ENCODE measurements at regions not wholly inside any gene's neighbourhood (a gene's known extent, or its start where the extent isn't known, plus 50 kb on each side); places are given as distances from the start of the nearest gene placed in this dataset.

DNA sequence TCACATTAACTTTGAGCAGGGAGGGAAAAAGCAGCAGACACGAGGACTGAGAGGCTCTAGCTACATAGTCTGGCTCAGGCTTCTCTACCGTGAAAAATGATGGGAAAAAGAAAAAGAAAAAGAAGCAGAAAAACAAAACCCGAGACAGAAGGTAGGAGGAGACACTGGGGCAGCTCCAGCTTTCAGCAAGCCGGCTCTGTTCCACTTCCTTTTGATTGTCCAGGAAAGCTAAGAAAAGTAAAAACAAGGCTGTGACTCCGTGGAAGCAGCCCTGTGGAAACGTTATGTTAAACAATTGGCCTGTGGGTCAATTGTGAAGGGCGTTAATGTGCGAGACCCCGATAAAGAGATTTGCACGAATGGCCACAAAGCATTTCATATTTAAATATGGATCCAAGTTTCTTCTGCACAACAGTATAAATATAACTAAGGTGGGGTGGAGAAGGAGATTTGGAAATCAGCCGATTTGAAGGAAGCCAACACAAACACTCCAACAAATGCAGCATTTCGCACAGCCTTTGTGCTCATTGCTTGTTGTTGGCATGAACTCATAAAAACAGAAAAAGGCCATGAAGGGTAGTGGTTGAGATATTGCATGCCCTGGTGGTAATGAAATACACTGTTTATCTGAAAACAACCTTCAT is 236.9 kb upstream of the JAG1 start:
- Mint-ChIP-seq H3K27me3 (ENCODE audit: insufficient read depth) (no peaks in the 10 kb centered on the region), H3K9me3 (no peaks in the 10 kb centered on the region), H3K36me3 (ENCODE audit: low read depth) (no peaks in the 10 kb centered on the region), H3K27ac (no peak overlapping the region), H3K4me1 (ENCODE audit: low read depth) (no peaks in the 10 kb centered on the region), H3K4me3 (no peak overlapping the region)
- no peak for DNase-seq (ENCODE audit: low spot score)
- intact Hi-C loops (cut with micrococcal nuclease) = no loop called here

DNA sequence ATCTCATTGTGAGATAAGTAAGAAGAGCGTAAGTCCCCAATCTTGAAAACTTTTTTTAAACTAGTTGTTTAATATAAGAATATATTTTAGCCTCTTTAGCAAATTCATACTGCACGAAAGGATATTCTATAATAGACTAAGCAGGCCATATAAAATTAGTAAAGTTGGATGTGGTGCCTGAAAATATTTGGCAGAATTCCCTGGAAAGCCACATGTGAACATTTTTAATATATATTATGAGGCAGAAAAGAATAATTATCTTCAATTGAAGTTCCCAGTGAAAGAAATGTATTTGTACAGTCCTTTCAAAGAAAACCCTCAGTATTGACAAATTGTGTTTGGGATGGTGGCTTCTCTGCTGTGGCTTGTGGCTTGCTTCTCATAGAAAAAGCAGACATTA is 237.5 kb upstream of the JAG1 start:
- no peak overlapping the region for H3K4me3 Mint-ChIP-seq
- H3K9me3 Mint-ChIP-seq = no peaks in the 10 kb centered on the region
- H3K4me1 Mint-ChIP-seq (ENCODE audit: low read depth) = no peaks in the 10 kb centered on the region
- H3K36me3 Mint-ChIP-seq (ENCODE audit: low read depth) = no peaks in the 10 kb centered on the region
- no peak overlapping the region for H3K27ac Mint-ChIP-seq
- H3K27me3 Mint-ChIP-seq (ENCODE audit: insufficient read depth) = no peaks in the 10 kb centered on the region
- intact Hi-C loops (cut with micrococcal nuclease) = no loop called here
- DNase-seq (ENCODE audit: low spot score) = no peak

DNA sequence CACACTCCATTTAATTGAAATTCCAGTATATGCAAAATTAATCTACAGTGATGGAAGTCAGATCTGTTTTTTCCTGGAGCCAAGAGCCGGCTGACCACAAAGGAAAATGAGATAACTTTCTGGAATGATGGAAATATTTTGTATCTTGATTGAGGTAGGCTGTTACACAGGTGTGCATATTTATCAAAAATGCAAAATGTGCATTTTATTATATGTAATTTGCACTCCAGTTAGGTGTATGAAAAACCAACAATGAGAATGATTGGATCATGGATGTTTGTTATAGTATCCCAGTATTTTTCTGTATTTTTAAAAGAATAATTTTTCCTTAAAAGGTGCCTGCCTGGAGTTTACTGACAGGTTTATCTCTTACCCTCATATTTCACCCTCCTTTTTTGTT is 242.0 kb upstream of the JAG1 start:
- Mint-ChIP-seq H3K4me3 (no peak overlapping the region), H3K4me1 (ENCODE audit: low read depth) (no peaks in the 10 kb centered on the region), H3K36me3 (ENCODE audit: low read depth) (no peaks in the 10 kb centered on the region), H3K27me3 (ENCODE audit: insufficient read depth) (no peaks in the 10 kb centered on the region), H3K27ac (no peak overlapping the region), H3K9me3 (peaks cover 11% of the 10 kb centered on the region)
- DNase-seq (ENCODE audit: low spot score) = no peak
- intact Hi-C loops (cut with micrococcal nuclease) = no loop called here

DNA sequence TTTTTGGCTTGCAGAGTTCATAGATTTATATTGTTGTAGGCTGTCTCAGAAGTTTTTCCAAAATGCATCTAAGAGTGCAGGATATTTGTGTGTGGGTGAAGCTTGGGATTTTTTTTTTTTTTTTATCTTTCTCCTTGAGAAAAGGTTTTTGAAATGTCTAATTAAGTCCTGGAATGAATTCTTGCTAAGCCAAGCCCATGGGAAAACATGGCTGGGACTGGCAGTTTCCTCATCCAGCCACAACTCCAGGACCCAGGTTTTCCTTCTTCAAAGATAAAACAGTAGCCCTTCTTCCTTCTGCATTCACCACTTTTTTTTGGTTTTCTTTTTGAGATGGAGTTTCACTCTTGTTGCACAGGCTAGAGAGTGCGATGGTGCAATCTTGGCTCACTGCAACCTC is 242.5 kb upstream of the JAG1 start:
- Mint-ChIP-seq H3K36me3 (ENCODE audit: low read depth) (no peaks in the 10 kb centered on the region), H3K27ac (no peak overlapping the region), H3K27me3 (ENCODE audit: insufficient read depth) (no peaks in the 10 kb centered on the region), H3K9me3 (peaks cover 11% of the 10 kb centered on the region), H3K4me3 (no peak overlapping the region), H3K4me1 (ENCODE audit: low read depth) (no peaks in the 10 kb centered on the region)
- no peak for DNase-seq (ENCODE audit: low spot score)
- intact Hi-C loops (cut with micrococcal nuclease) = no loop called here

DNA sequence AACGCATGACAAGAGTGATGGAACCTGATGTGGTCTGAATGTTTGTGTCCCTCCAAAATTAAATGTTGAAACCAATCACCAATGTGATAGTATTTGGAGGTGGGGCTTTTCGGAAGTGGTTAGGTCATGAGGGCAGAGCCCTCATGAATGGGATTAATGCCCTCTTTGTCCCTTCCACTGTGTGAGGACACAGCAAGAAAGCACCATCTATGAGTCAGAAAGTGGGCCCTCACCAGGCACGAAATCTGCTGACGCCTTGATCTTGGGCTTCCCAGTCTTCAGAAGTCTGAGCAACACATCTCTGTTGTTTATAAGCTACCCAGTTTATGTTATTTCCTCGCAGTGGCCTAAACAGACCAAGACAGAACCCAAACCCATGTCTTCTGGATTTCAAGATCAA is 244.0 kb upstream of the JAG1 start:
- Mint-ChIP-seq H3K27me3 (ENCODE audit: insufficient read depth) (no peaks in the 10 kb centered on the region), H3K9me3 (peaks cover 11% of the 10 kb centered on the region), H3K4me1 (ENCODE audit: low read depth) (no peaks in the 10 kb centered on the region), H3K36me3 (ENCODE audit: low read depth) (no peaks in the 10 kb centered on the region), H3K4me3 (no peak overlapping the region), H3K27ac (no peak overlapping the region)
- intact Hi-C loops (cut with micrococcal nuclease) = no loop called here
- DNase-seq (ENCODE audit: low spot score) = no peak

DNA sequence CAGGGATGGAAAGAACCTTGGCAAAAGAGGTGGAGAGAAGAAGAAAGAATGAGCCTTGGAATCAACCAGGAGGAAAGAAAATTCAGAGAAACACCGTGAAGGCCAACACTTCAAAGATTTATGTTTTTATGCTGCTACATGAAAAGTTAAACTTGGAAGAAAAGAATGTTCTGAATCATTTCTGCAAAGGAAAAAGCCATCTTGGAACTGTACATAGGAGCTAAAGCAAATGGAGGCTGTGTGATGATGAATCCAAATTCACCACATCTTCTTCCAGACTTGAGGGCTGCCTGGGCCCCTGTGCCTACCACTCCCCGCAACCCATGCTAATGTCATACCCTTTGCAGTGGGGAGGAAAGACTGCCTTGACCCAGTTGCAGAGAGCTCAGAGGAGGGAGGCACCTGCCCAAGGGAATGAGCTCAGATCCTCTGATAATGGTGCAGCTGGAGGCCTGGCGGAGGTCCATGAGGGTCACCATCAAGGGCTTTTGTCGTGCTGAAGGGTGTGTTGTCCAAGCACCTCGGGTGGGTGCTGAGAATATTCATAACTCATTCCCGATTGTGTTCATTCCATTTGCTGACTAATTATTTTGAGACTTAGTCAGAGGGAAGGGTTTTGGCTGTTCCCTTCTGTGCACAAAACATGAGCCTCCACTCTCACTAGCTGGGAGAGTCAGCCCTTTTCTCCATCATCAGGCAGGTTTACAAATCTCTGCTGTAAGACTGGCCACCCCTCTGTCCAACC is 245.8 kb upstream of the JAG1 start:
- Mint-ChIP-seq H3K27me3 (ENCODE audit: insufficient read depth) (no peaks in the 10 kb centered on the region), H3K9me3 (peaks cover 11% of the 10 kb centered on the region), H3K4me3 (no peak overlapping the region), H3K27ac (no peak overlapping the region), H3K36me3 (ENCODE audit: low read depth) (no peaks in the 10 kb centered on the region), H3K4me1 (ENCODE audit: low read depth) (no peaks in the 10 kb centered on the region)
- DNase-seq (ENCODE audit: low spot score) = no peak
- intact Hi-C loops (cut with micrococcal nuclease) = no loop called here

DNA sequence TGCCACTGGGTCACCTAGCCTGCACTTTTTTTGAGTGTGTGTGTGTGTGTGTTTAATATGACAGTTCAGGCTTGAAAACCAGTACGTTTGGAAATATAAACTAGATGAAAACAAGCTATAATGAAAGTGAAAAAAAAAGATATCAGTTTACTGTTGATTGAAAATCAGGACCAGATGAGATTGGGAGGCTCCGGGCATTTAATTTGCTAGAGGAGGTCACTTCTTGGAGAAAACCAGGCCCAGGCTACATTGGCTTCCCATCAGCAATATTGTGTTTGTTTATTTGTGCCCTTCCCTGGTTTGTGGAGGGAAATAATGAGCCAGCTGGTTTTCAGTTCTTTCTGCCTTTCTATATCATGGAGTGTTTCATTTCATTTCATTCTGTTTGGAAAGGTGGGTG is 246.6 kb upstream of the JAG1 start:
- DNase-seq (ENCODE audit: low spot score) = no peak
- no peaks in the 10 kb centered on the region for H3K36me3 Mint-ChIP-seq (ENCODE audit: low read depth)
- H3K4me3 Mint-ChIP-seq = no peak overlapping the region
- H3K4me1 Mint-ChIP-seq (ENCODE audit: low read depth) = no peaks in the 10 kb centered on the region
- no peak overlapping the region for H3K27ac Mint-ChIP-seq
- peaks cover 11% of the 10 kb centered on the region for H3K9me3 Mint-ChIP-seq
- no peaks in the 10 kb centered on the region for H3K27me3 Mint-ChIP-seq (ENCODE audit: insufficient read depth)
- intact Hi-C loops (cut with micrococcal nuclease) = no loop called here

DNA sequence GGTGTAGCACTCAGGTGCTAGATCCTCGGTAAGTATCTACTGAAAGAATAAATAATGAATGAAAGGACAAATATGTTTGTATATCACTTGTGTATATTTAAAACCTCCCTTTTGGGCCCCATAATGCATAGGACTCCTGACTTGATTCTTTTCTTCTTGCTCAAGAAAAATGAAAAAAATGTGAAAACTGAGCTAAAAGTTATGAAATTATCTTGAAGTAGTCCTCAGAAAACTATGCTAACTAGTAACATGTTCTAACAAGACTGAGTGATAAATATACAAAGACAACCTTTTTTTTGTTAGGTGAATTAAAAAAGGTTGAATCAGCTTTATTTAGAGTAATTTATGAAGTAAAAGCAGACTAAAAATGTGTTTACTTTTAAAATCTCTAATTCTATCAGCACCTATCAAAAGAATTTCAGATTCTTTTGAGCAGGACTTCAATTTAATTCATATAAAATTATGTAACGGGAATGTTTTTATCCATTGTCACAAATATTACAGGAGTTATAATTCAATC is 247.8 kb upstream of the JAG1 start:
- Mint-ChIP-seq H3K27me3 (ENCODE audit: insufficient read depth) (no peaks in the 10 kb centered on the region), H3K9me3 (peaks cover 11% of the 10 kb centered on the region), H3K4me1 (ENCODE audit: low read depth) (no peaks in the 10 kb centered on the region), H3K27ac (no peak overlapping the region), H3K4me3 (no peak overlapping the region), H3K36me3 (ENCODE audit: low read depth) (no peaks in the 10 kb centered on the region)
- no peak for DNase-seq (ENCODE audit: low spot score)
- intact Hi-C loops (cut with micrococcal nuclease) = no loop called here

DNA sequence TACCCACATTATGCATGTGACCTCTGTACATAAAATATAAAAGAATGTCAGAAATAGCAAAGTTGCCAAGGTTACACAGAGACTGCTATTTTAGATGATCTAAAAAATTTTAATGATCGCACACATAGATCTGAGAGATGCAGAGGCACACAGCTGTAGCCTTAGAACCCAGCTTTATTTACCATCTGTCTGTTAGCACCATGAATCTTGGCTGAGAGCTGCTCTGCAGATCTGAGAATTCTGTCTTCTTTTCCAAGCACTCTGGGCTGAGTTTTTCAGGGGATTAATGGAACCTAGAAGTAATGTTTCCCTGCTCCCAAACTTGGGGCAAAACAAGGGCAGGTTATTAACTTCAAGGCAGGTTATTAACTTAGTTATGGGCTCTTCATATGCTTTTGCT is 248.7 kb upstream of the JAG1 start:
- H3K4me1 Mint-ChIP-seq (ENCODE audit: low read depth) = no peaks in the 10 kb centered on the region
- H3K36me3 Mint-ChIP-seq (ENCODE audit: low read depth) = no peaks in the 10 kb centered on the region
- H3K9me3 Mint-ChIP-seq = peaks cover 4% of the 10 kb centered on the region
- DNase-seq (ENCODE audit: low spot score) = no peak
- H3K4me3 Mint-ChIP-seq = no peak overlapping the region
- intact Hi-C loops (cut with micrococcal nuclease) = no loop called here
- no peak overlapping the region for H3K27ac Mint-ChIP-seq
- H3K27me3 Mint-ChIP-seq (ENCODE audit: insufficient read depth) = no peaks in the 10 kb centered on the region

DNA sequence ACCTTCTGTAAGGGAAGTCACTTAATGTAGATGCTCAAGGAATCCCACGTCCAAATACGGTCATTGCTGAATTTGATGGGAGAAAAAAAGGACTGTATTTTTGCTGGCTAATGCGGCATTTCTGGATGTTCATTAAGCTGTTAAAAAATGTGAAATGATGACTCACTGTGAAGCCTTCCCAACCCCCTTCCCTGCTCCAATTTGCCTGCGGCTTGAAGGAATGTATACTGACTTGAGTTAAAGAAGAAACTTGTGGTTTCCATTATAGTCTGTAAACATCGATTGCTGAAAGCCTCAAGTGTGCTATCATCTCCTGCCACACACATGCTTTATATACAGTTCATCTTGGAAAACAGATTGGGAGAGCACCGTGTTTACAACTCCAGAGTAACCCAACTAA is 249.1 kb upstream of the JAG1 start:
- Mint-ChIP-seq H3K27me3 (ENCODE audit: insufficient read depth) (no peaks in the 10 kb centered on the region), H3K27ac (no peak overlapping the region), H3K4me1 (ENCODE audit: low read depth) (no peaks in the 10 kb centered on the region), H3K9me3 (peaks cover 4% of the 10 kb centered on the region), H3K4me3 (no peak overlapping the region), H3K36me3 (ENCODE audit: low read depth) (no peaks in the 10 kb centered on the region)
- intact Hi-C loops (cut with micrococcal nuclease) = no loop called here
- DNase-seq (ENCODE audit: low spot score) = no peak

DNA sequence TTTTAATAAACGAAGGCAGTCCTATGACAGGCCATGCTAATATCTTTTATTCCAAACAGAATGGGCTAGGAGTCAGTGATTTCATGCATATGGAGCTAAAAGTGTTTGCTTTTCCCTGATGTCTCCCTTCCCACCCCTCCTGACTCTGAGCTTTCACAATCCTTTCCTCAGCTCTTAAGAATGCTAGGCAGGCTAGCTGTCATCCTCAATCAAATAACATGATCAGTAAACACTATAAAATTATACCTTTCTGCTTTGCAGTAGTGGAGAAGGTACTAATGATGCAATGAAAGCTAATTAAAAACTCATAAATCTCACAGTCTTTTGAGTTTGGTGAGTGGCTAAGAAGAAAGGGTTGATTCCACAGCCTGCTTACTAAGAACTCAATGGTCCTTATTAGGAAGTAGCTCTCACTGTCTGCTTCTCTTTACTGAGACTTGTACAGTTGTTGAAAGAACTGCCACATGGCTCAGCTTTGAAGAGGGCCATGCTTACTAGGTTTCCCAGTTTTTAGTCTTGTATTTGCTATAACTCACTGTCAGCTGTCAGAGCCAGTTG is 250.9 kb upstream of the JAG1 start:
- H3K36me3 Mint-ChIP-seq (ENCODE audit: low read depth) = no peaks in the 10 kb centered on the region
- H3K27ac Mint-ChIP-seq = no peak overlapping the region
- no peak for DNase-seq (ENCODE audit: low spot score)

DNA sequence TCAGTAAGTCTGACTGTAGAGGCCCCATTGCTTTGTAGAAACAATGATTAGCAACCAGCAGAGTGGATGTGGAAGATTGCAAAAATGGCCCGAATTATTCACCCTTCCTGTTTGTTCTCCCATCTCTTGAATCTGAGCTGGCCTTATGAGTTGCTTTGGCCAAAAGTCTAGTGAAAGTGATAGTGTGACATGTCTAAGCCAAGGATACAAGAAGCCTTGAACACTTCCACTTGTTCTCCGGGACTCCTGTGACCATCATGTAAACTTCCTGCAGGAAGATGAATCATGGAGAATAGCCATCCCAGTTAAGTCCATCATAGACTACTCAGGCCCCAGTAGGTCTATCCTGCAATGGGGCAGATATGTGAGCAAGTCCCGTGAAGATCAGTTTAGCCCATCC is 252.0 kb upstream of the JAG1 start:
- no peak overlapping the region for H3K27ac Mint-ChIP-seq
- no peaks in the 10 kb centered on the region for H3K9me3 Mint-ChIP-seq
- DNase-seq (ENCODE audit: low spot score) = no peak
- intact Hi-C loops (cut with micrococcal nuclease) = no loop called here
- H3K27me3 Mint-ChIP-seq (ENCODE audit: insufficient read depth) = no peaks in the 10 kb centered on the region
- H3K4me3 Mint-ChIP-seq = no peak overlapping the region
- no peaks in the 10 kb centered on the region for H3K4me1 Mint-ChIP-seq (ENCODE audit: low read depth)
- H3K36me3 Mint-ChIP-seq (ENCODE audit: low read depth) = no peaks in the 10 kb centered on the region

More for the DNA sequence above, 250.9 kb upstream of the JAG1 start:
- no peaks in the 10 kb centered on the region for H3K27me3 Mint-ChIP-seq (ENCODE audit: insufficient read depth)
- H3K4me3 Mint-ChIP-seq = no peak overlapping the region
- H3K9me3 Mint-ChIP-seq = no peaks in the 10 kb centered on the region
- intact Hi-C loops (cut with micrococcal nuclease) = no loop called here
- H3K4me1 Mint-ChIP-seq (ENCODE audit: low read depth) = no peaks in the 10 kb centered on the region

DNA sequence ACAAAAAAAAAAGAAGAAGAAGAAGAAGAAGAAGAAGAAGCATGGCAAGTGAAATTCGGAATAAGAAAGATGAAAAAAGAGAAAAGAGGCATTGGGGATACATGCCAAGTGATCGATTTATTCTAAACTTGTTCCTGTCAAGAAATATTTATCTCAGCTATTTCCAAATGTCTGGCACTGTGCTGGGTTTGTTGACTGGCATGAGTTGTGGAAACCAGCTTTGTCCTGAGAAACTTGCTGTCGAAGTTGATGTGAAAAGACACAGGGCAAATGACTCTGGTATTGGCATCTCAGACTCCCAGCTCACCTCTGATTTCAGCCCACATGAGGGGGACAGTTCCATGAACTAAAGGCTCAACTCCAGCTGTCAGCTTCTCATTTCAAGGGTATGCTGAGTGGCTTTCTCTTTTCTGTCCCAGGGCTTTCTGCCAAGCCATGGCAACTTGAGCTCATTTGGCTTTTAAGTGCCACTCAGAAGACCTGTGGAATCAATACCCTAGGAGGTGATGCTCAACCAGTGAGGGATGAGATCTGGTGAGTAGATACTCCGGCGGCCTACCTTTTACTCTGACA is 253.3 kb upstream of the JAG1 start:
- no peak overlapping the region for H3K4me3 Mint-ChIP-seq

More for the DNA sequence above, 253.3 kb upstream of the JAG1 start:
- H3K27ac Mint-ChIP-seq = no peak overlapping the region
- intact Hi-C loops (cut with micrococcal nuclease) = no loop called here
- no peaks in the 10 kb centered on the region for H3K4me1 Mint-ChIP-seq (ENCODE audit: low read depth)
- H3K36me3 Mint-ChIP-seq (ENCODE audit: low read depth) = no peaks in the 10 kb centered on the region
- no peaks in the 10 kb centered on the region for H3K9me3 Mint-ChIP-seq
- H3K27me3 Mint-ChIP-seq (ENCODE audit: insufficient read depth) = no peaks in the 10 kb centered on the region
- DNase-seq (ENCODE audit: low spot score) = no peak

All from activated T-helper 1 cell treated with anti-CD3 and anti-CD28 coated beads, Interleukin-12 subunit alpha, Interleukin-12 subunit beta, Interleukin-2, Interleukin-4 antibody, amounts not matched to agents 30 ng/mL and 10 ng/mL and 1 ng/mL, durations not matched to agents 14 hours and 24 hours and 36 hours (primary cell).